Fibroblast of skin of right quadriceps (primary cell): ENCODE measurements at regions not wholly inside any gene's neighbourhood (a gene's known extent, or its start where the extent isn't known, plus 50 kb on each side); places are given as distances from the start of the nearest gene placed in this dataset.
A peak's percentile ranks its signal among the peaks of the same experiment; 100 is the strongest.
"Not testable (repeated sequence)": the region's sequence is repeated elsewhere in the genome, so short reads cannot be mapped to it uniquely, and the experiment has no call there.

Experiments
- DNase-seq: peaks from one replicate; pipeline ENCODE4 v3.0.0-alpha.2; 2013

- DNase-seq: no peak
Observed at GRCh38 chr4:59518005-59518823, 1681.9 kb upstream of the ADGRL3 start.

- DNase-seq: no peak
Observed at GRCh38 chr4:59525885-59526284, 1674.2 kb upstream of the ADGRL3 start.

GRCh38 chr4:59535541-59535940, 1664.6 kb upstream of the ADGRL3 start:
- DNase-seq: no peak

GRCh38 chr4:59536428-59536827, 1663.7 kb upstream of the ADGRL3 start:
- no peak for DNase-seq

- DNase-seq: no peak
Observed at GRCh38 chr4:59537246-59537886, 1662.8 kb upstream of the ADGRL3 start.

GRCh38 chr4:59539401-59539800, 1660.7 kb upstream of the ADGRL3 start:
- DNase-seq: no peak

GRCh38 chr4:59540311-59540710, 1659.8 kb upstream of the ADGRL3 start:
- DNase-seq: no peak

- peak; percentile 17 for DNase-seq
Observed at GRCh38 chr4:59553063-59553720, 1646.9 kb upstream of the ADGRL3 start.

- peak; percentile 28 for DNase-seq
Observed at GRCh38 chr4:59553721-59554091, 1646.4 kb upstream of the ADGRL3 start.

GRCh38 chr4:59556191-59556590, 1643.9 kb upstream of the ADGRL3 start:
- DNase-seq: not testable (repeated sequence)

- DNase-seq: not testable (repeated sequence)
Observed at GRCh38 chr4:59560141-59560648, 1639.9 kb upstream of the ADGRL3 start.

- no peak for DNase-seq
Observed at GRCh38 chr4:59565836-59566235, 1634.3 kb upstream of the ADGRL3 start.

GRCh38 chr4:59570860-59571476, 1629.2 kb upstream of the ADGRL3 start:
- no peak for DNase-seq

GRCh38 chr4:59571805-59572430, 1628.2 kb upstream of the ADGRL3 start:
- no peak for DNase-seq

GRCh38 chr4:59583845-59584568, 1616.1 kb upstream of the ADGRL3 start:
- DNase-seq: no peak

GRCh38 chr4:59597536-59598329, 1602.4 kb upstream of the ADGRL3 start:
- DNase-seq: no peak

- DNase-seq: no peak
Observed at GRCh38 chr4:59598330-59598618, 1601.9 kb upstream of the ADGRL3 start.

GRCh38 chr4:59608466-59608865, 1591.7 kb upstream of the ADGRL3 start:
- DNase-seq: peak; percentile 30

- DNase-seq: peak; percentile 84
Observed at GRCh38 chr4:59612235-59612634, 1587.9 kb upstream of the ADGRL3 start.

GRCh38 chr4:59615316-59615715, 1584.8 kb upstream of the ADGRL3 start:
- DNase-seq: no peak

- no peak for DNase-seq
Observed at GRCh38 chr4:59629348-59629747, 1570.8 kb upstream of the ADGRL3 start.
